ENCODE measurements at regions not wholly inside any gene's neighbourhood (a gene's known extent, or its start where the extent isn't known, plus 50 kb on each side); places are given as distances from the start of the nearest gene placed in this dataset.

GRCh38 chr2:38129481-38129880 lies 53.5 kb upstream of the CYP1B1 start:
- H4K20me1 ChIP-seq (ENCODE audit: insufficient read depth, low read length): no peaks in the 10 kb centered on the region
- no peaks in the 10 kb centered on the region for H3K79me2 ChIP-seq (ENCODE audit: insufficient read depth, low read length)
- H2AFZ ChIP-seq (ENCODE audit: low read depth, low read length): no peak overlapping the region
- no peak overlapping the region for H3K4me2 ChIP-seq (ENCODE audit: low read length)
- no peak overlapping the region for H3K4me3 ChIP-seq (ENCODE audit: insufficient read depth, low read depth, low read length)
- H3K4me1 ChIP-seq (ENCODE audit: insufficient read depth, low read length): no peaks in the 10 kb centered on the region
- Mint-ChIP-seq H3K27me3 (ENCODE audit: low read depth, unreplicated experiment) (no peaks in the 10 kb centered on the region), H3K36me3 (ENCODE audit: low read depth, unreplicated experiment) (peaks cover 4% of the 10 kb centered on the region), H3K4me1 (ENCODE audit: low read depth, unreplicated experiment) (peaks cover 6% of the 10 kb centered on the region), H3K27ac (ENCODE audit: unreplicated experiment) (no peak overlapping the region), H3K4me3 (ENCODE audit: unreplicated experiment) (no peak overlapping the region), H3K9me3 (ENCODE audit: unreplicated experiment) (peaks cover 25% of the 10 kb centered on the region)
- H3K27me3 ChIP-seq (ENCODE audit: insufficient read depth, low read length): no peaks in the 10 kb centered on the region
- FAIRE-seq (no peak), DNase-seq (ENCODE audit: low read depth) (no peak)
- H3K27ac ChIP-seq (ENCODE audit: low read depth, low read length): no peak overlapping the region
- TF ChIP-seq CTCF (IDR thresholded peaks at IDR 0.05; ENCODE audit: insufficient read depth, low read depth, low read length) (no peak), EZH2 (IDR thresholded peaks at IDR 0.05; ENCODE audit: insufficient read depth, low read length) (no peak)
- no peaks in the 10 kb centered on the region for H3K36me3 ChIP-seq (ENCODE audit: insufficient read depth, low read length)
- no peak overlapping the region for H3K9ac ChIP-seq (ENCODE audit: low read length)
- H3K9me3 ChIP-seq (ENCODE audit: insufficient read depth, low read depth, low read length): no peaks in the 10 kb centered on the region

- no peak overlapping the region for H3K4me3 ChIP-seq (ENCODE audit: insufficient read depth, low read depth, low read length)
- H3K4me1 ChIP-seq (ENCODE audit: insufficient read depth, low read length): no peaks in the 10 kb centered on the region
- no peaks in the 10 kb centered on the region for H3K79me2 ChIP-seq (ENCODE audit: insufficient read depth, low read length)
- no peak overlapping the region for H3K27ac Mint-ChIP-seq (ENCODE audit: unreplicated experiment)
- TF ChIP-seq EZH2 (IDR thresholded peaks at IDR 0.05; ENCODE audit: insufficient read depth, low read length) (no peak), CTCF (IDR thresholded peaks at IDR 0.05; ENCODE audit: insufficient read depth, low read depth, low read length) (no peak)
- H3K4me2 ChIP-seq (ENCODE audit: low read length): no peak overlapping the region
- no peaks in the 10 kb centered on the region for H3K36me3 ChIP-seq (ENCODE audit: insufficient read depth, low read length)
- no peaks in the 10 kb centered on the region for H3K27me3 ChIP-seq (ENCODE audit: insufficient read depth, low read length)
- H2AFZ ChIP-seq (ENCODE audit: low read depth, low read length): no peak overlapping the region
- no peak overlapping the region for H3K9ac ChIP-seq (ENCODE audit: low read length)
- no peak for DNase-seq (ENCODE audit: low read depth)
- no peaks in the 10 kb centered on the region for H4K20me1 ChIP-seq (ENCODE audit: insufficient read depth, low read length)
- no peak overlapping the region for H3K27ac ChIP-seq (ENCODE audit: low read depth, low read length)
- FAIRE-seq: no peak
- peaks cover 6% of the 10 kb centered on the region for H3K4me1 Mint-ChIP-seq (ENCODE audit: low read depth, unreplicated experiment)
- H3K4me3 Mint-ChIP-seq (ENCODE audit: unreplicated experiment): no peak overlapping the region
- H3K9me3 Mint-ChIP-seq (ENCODE audit: unreplicated experiment): peaks cover 25% of the 10 kb centered on the region
- no peaks in the 10 kb centered on the region for H3K27me3 Mint-ChIP-seq (ENCODE audit: low read depth, unreplicated experiment)
- H3K9me3 ChIP-seq (ENCODE audit: insufficient read depth, low read depth, low read length): no peaks in the 10 kb centered on the region
- peaks cover 4% of the 10 kb centered on the region for H3K36me3 Mint-ChIP-seq (ENCODE audit: low read depth, unreplicated experiment)
Observed at GRCh38 chr2:38128653-38129052, 52.7 kb upstream of the CYP1B1 start.

DNA sequence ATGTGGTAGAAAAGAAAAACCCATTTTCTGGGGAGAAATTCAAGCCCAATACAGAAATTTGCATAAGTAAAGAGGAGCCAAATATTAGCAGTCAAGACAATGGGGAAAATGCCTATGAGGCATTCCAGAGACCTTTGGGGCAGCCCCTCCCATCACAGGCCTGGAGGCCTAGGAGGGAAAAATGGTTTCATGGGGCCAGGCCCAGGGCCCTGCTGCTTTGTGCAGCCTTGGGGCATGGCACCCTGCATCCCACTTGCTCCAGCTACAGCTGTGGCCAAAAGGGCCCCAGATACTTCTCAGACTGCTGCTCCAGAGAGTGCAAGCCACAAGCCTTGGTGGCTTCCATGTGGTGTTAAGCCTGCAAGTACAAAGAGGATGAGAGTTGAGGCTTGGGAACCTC lies 51.3 kb upstream of the CYP1B1 start:
- Histone ChIP-seq H4K20me1 (ENCODE audit: insufficient read depth, low read length) (no peaks in the 10 kb centered on the region), H3K9ac (ENCODE audit: low read length) (no peak overlapping the region), H3K79me2 (ENCODE audit: insufficient read depth, low read length) (no peaks in the 10 kb centered on the region), H2AFZ (ENCODE audit: low read depth, low read length) (no peak overlapping the region), H3K4me1 (ENCODE audit: insufficient read depth, low read length) (no peaks in the 10 kb centered on the region), H3K36me3 (ENCODE audit: insufficient read depth, low read length) (no peaks in the 10 kb centered on the region), H3K9me3 (ENCODE audit: insufficient read depth, low read depth, low read length) (no peaks in the 10 kb centered on the region), H3K4me2 (ENCODE audit: low read length) (no peak overlapping the region), H3K27ac (ENCODE audit: low read depth, low read length) (no peak overlapping the region), H3K4me3 (ENCODE audit: insufficient read depth, low read depth, low read length) (no peak overlapping the region), H3K27me3 (ENCODE audit: insufficient read depth, low read length) (no peaks in the 10 kb centered on the region)
- no peak overlapping the region for H3K27ac Mint-ChIP-seq (ENCODE audit: unreplicated experiment)
- no peak for DNase-seq (ENCODE audit: low read depth)
- peaks cover 6% of the 10 kb centered on the region for H3K4me1 Mint-ChIP-seq (ENCODE audit: low read depth, unreplicated experiment)
- H3K9me3 Mint-ChIP-seq (ENCODE audit: unreplicated experiment): peaks cover 25% of the 10 kb centered on the region
- TF ChIP-seq EZH2 (IDR thresholded peaks at IDR 0.05; ENCODE audit: insufficient read depth, low read length) (no peak), CTCF (IDR thresholded peaks at IDR 0.05; ENCODE audit: insufficient read depth, low read depth, low read length) (no peak)
- peaks cover 4% of the 10 kb centered on the region for H3K36me3 Mint-ChIP-seq (ENCODE audit: low read depth, unreplicated experiment)
- no peak for FAIRE-seq
- H3K4me3 Mint-ChIP-seq (ENCODE audit: unreplicated experiment): no peak overlapping the region
- no peaks in the 10 kb centered on the region for H3K27me3 Mint-ChIP-seq (ENCODE audit: low read depth, unreplicated experiment)
